GM06990 (cell line): ENCODE measurements at regions not wholly inside any gene's neighbourhood (a gene's known extent, or its start where the extent isn't known, plus 50 kb on each side); places are given as distances from the start of the nearest gene placed in this dataset.

Experiments used
- DNase-seq: peaks from one replicate; pipeline ENCODE4 v3.0.0-alpha.2; 2011; ENCODE audit not compliant: insufficient read length; ENCODE audit errors: extremely low read depth
- H3K27me3 ChIP-seq: replicated peaks from 2 replicates; pipeline ENCODE4 v1.6.0; 2011; ENCODE audit warnings: low read length; ENCODE audit not compliant: control insufficient read depth, insufficient read depth
- H3K36me3 ChIP-seq: 2 replicates; pipeline ENCODE4 v1.5.1; 2011; ENCODE audit warnings: low read length; ENCODE audit not compliant: control insufficient read depth, insufficient read depth
- H3K4me3 ChIP-seq: replicated peaks from 2 replicates; pipeline ENCODE4 v1.5.1; 2011; ENCODE audit warnings: low read depth, mild to moderate bottlenecking, control low read depth, low read length
- CTCF ChIP-seq: IDR thresholded peaks from 2 replicates; pipeline ENCODE4 v1.5.1; 2011; ENCODE audit warnings: low read length, control low read depth, mild to moderate bottlenecking, inconsistent platforms; ENCODE audit not compliant: insufficient read depth, poor library complexity, severe bottlenecking

DNA sequence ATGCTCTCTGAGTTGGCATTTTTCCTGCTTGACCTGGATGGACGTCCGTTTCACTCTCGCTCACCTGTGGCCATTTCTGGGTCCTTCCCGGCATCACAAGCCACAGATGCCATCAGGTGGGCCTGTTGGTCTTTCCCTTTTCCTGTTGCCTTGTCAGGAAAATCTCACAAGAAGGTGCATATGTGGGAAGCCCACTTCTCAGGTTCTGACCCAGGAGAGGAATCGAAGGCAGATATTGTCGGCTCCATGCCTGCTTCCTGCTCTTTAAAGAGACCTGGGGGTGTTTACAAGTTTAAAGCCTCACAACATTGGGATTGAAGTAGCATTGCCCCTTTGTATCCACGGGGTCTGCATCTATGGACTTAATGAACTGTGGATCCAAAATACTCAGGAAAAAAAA lies 357.9 kb downstream of the RPS24 start:
- TF ChIP-seq CTCF, result no peak
- H3K4me3 ChIP-seq, result no peak overlapping the region
- no peaks in the 10 kb centered on the region for H3K36me3 ChIP-seq
- H3K27me3 ChIP-seq, result no peaks in the 10 kb centered on the region
- no peak for DNase-seq

DNA sequence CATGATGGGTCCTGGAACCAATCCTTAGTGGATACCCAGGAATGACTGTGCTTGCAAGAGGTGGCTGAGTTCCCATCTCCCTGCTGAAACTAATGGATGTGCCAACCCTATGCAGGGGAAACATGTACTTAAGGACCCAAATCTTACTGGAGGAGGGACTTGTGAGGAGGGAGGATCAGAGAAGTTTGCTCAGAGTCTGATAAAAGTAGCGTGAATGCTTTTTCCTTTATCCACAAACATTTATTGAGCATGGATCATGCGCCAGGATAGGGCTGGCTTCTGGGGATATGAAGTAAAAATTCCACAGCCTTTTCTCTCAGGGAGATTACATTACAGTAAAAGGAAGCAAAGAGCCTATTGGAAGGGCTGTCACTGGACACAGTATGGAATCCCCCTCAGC lies 358.5 kb downstream of the RPS24 start:
- Histone ChIP-seq H3K36me3 (no peaks in the 10 kb centered on the region), H3K4me3 (no peak overlapping the region), H3K27me3 (no peaks in the 10 kb centered on the region)
- no peak for DNase-seq
- TF ChIP-seq CTCF, result no peak

GRCh38 chr10:78393094-78393493 lies 359.4 kb downstream of the RPS24 start:
- Histone ChIP-seq H3K27me3 (no peaks in the 10 kb centered on the region), H3K36me3 (no peaks in the 10 kb centered on the region), H3K4me3 (no peak overlapping the region)
- DNase-seq, result no peak
- no peak for TF ChIP-seq CTCF

- no peak for TF ChIP-seq CTCF
- peaks cover 2% of the 10 kb centered on the region; the same call in 1 of the 2 replicates for H3K27me3 ChIP-seq
These were observed 360.4 kb downstream of the RPS24 start for GRCh38 chr10:78394047-78394446.

GRCh38 chr10:78395162-78395561 lies 361.5 kb downstream of the RPS24 start:
- no peak for DNase-seq
- no peak overlapping the region for H3K4me3 ChIP-seq
- H3K27me3 ChIP-seq, result peaks cover 2% of the 10 kb centered on the region; the same call in 1 of the 2 replicates
- TF ChIP-seq CTCF, result no peak
- H3K36me3 ChIP-seq, result no peaks in the 10 kb centered on the region

More at GRCh38 chr10:78394047-78394446, 360.4 kb downstream of the RPS24 start:
- Histone ChIP-seq H3K4me3 (no peak overlapping the region), H3K36me3 (no peaks in the 10 kb centered on the region)
- no peak for DNase-seq

GRCh38 chr10:78396754-78397153 lies 363.1 kb downstream of the RPS24 start:
- no peak for TF ChIP-seq CTCF
- DNase-seq, result no peak
- Histone ChIP-seq H3K27me3 (peaks cover 4% of the 10 kb centered on the region; the same call in 1 of the 2 replicates), H3K4me3 (no peak overlapping the region), H3K36me3 (no peaks in the 10 kb centered on the region)
